H9 (cell line): ENCODE measurements at regions not wholly inside any gene's neighbourhood (a gene's known extent, or its start where the extent isn't known, plus 50 kb on each side); places are given as distances from the start of the nearest gene placed in this dataset.

ENCODE experiments used
- DNase-seq: peaks from one replicate; pipeline ENCODE4 v3.0.0-alpha.2; 2017
- H2AFZ ChIP-seq: one replicate; pipeline ENCODE4 v1.6.1; 2013; ENCODE audit warnings: mild to moderate bottlenecking, low read length, control low read depth, moderate library complexity
- H2AK5ac ChIP-seq: 2 replicates; pipeline ENCODE4 v1.6.1; 2013; ENCODE audit warnings: low read length, control low read depth, mixed read lengths; ENCODE audit not compliant: insufficient read length
- H2BK120ac ChIP-seq: one replicate; pipeline ENCODE4 v1.6.1; 2013; ENCODE audit warnings: low read depth, mild to moderate bottlenecking, low read length, control low read depth, inconsistent platforms; ENCODE audit not compliant: poor library complexity, severe bottlenecking
- H2BK12ac ChIP-seq: 2 replicates; pipeline ENCODE4 v1.6.1; 2013; ENCODE audit warnings: low read length, control low read depth, mixed read lengths, low read depth; ENCODE audit not compliant: insufficient read length
- H2BK15ac ChIP-seq: 2 replicates; pipeline ENCODE4 v1.6.1; 2013; ENCODE audit warnings: low read depth, low read length, control low read depth
- H2BK20ac ChIP-seq: one replicate; pipeline ENCODE4 v1.6.1; 2013; ENCODE audit warnings: low read depth, mild to moderate bottlenecking, low read length, control low read depth, inconsistent platforms; ENCODE audit not compliant: poor library complexity, severe bottlenecking
- H2BK5ac ChIP-seq: 2 replicates; pipeline ENCODE4 v1.6.1; 2013; ENCODE audit warnings: low read length, control low read depth, mixed read lengths; ENCODE audit not compliant: insufficient read length
- H3K14ac ChIP-seq: 2 replicates; pipeline ENCODE4 v1.6.1; 2013; ENCODE audit warnings: low read length, control low read depth; ENCODE audit not compliant: insufficient read depth
- H3K18ac ChIP-seq: 2 replicates; pipeline ENCODE4 v1.6.1; 2013; ENCODE audit warnings: low read depth, mild to moderate bottlenecking, mixed read lengths, low read length, control low read depth; ENCODE audit not compliant: insufficient read length
- H3K23ac ChIP-seq: 2 replicates; pipeline ENCODE4 v1.6.1; 2013; ENCODE audit warnings: low read length, control low read depth, mixed read lengths, low read depth; ENCODE audit not compliant: insufficient read length
- H3K23me2 ChIP-seq: 2 replicates; pipeline ENCODE4 v1.6.1; 2013; ENCODE audit warnings: low read depth, mild to moderate bottlenecking, mixed read lengths, low read length, control low read depth; ENCODE audit not compliant: insufficient read length, poor library complexity, severe bottlenecking
- H3K27ac ChIP-seq: 2 replicates; pipeline ENCODE4 v1.5.1; 2013; ENCODE audit warnings: low read length, control low read depth, mixed read lengths, low read depth; ENCODE audit not compliant: insufficient read length
- H3K27me3 ChIP-seq: 2 replicates; pipeline ENCODE4 v1.6.1; 2013; ENCODE audit warnings: low read length, control low read depth, inconsistent platforms; ENCODE audit not compliant: insufficient read depth
- H3K4ac ChIP-seq: 2 replicates; pipeline ENCODE4 v1.6.1; 2013; ENCODE audit warnings: low read depth, mild to moderate bottlenecking, control low read depth, inconsistent platforms, low read length, moderate library complexity
- H3K4me1 ChIP-seq: 2 replicates; pipeline ENCODE4 v1.6.1; 2013; ENCODE audit warnings: low read length, control low read depth, inconsistent platforms; ENCODE audit not compliant: insufficient read depth
- H3K4me2 ChIP-seq: 2 replicates; pipeline ENCODE4 v1.6.1; 2013; ENCODE audit warnings: low read length, control low read depth, mixed read lengths; ENCODE audit not compliant: insufficient read length, insufficient read depth
- H3K56ac ChIP-seq: 2 replicates; pipeline ENCODE4 v1.6.1; 2013; ENCODE audit warnings: low read depth, mild to moderate bottlenecking, mixed read lengths, low read length, control low read depth; ENCODE audit not compliant: insufficient read length
- H3K79me1 ChIP-seq: 2 replicates; pipeline ENCODE4 v1.6.1; 2013; ENCODE audit warnings: low read depth, mild to moderate bottlenecking, moderate library complexity, low read length, control low read depth, inconsistent platforms; ENCODE audit not compliant: insufficient read depth, poor library complexity, severe bottlenecking
- H3K79me2 ChIP-seq: 2 replicates; pipeline ENCODE4 v1.6.1; 2013; ENCODE audit warnings: low read length, control low read depth, inconsistent platforms; ENCODE audit not compliant: insufficient read depth
- H3K9ac ChIP-seq: 2 replicates; pipeline ENCODE4 v1.6.1; 2013; ENCODE audit warnings: low read length, control low read depth, mixed read lengths; ENCODE audit not compliant: insufficient read length; ENCODE audit errors: extremely low read depth
- H3K9me3 ChIP-seq: one replicate; pipeline ENCODE4 v1.6.1; 2013; ENCODE audit warnings: low read depth, low read length, inconsistent platforms; ENCODE audit not compliant: control insufficient read depth
- H3T11ph ChIP-seq: one replicate; pipeline ENCODE4 v1.6.1; 2013; ENCODE audit warnings: mild to moderate bottlenecking, low read length, control low read depth, inconsistent platforms
- H4K20me1 ChIP-seq: one replicate; pipeline ENCODE4 v1.6.1; 2013; ENCODE audit not compliant: control insufficient read depth, insufficient read length, insufficient read depth
- H4K5ac ChIP-seq: 2 replicates; pipeline ENCODE4 v1.6.1; 2013; ENCODE audit warnings: low read depth, mild to moderate bottlenecking, mixed read lengths, low read length, control low read depth; ENCODE audit not compliant: insufficient read length
- H4K8ac ChIP-seq: replicated peaks from 2 replicates; pipeline ENCODE4 v1.6.1; 2013; ENCODE audit warnings: low read length, control low read depth, mixed read lengths, low read depth; ENCODE audit not compliant: insufficient read length
- H4K91ac ChIP-seq: 2 replicates; pipeline ENCODE4 v1.6.1; 2013; ENCODE audit warnings: low read depth, mild to moderate bottlenecking, moderate library complexity, mixed read lengths, low read length, control low read depth; ENCODE audit not compliant: insufficient read length
- H3K27ac Mint-ChIP-seq, 3 experiments: 2 replicates in 2 of 3; 3 replicates in 1 of 3; pipeline ENCODE4 v1.8.0; 2020 to 2021; ENCODE audit warnings: mixed read lengths in 3 of 3, mild to moderate bottlenecking in 1 of 3, moderate library complexity in 1 of 3
- H3K27me3 Mint-ChIP-seq: 2 replicates; pipeline ENCODE4 v1.8.0; 2021; ENCODE audit warnings: low read depth, mild to moderate bottlenecking, moderate library complexity, mixed read lengths
- H3K36me3 Mint-ChIP-seq, 3 experiments: 2 replicates in 2 of 3; 3 replicates in 1 of 3; pipeline ENCODE4 v1.8.0; 2020 to 2021; ENCODE audit warnings: low read depth in 3 of 3, mixed read lengths in 3 of 3; ENCODE audit not compliant: insufficient read depth in 1 of 3
- H3K4me1 Mint-ChIP-seq, 2 experiments: 2 replicates each; pipeline ENCODE4 v1.8.0; 2020; ENCODE audit warnings: mixed read lengths in 2 of 2
- H3K4me3 Mint-ChIP-seq, 2 experiments: 2 replicates in 1 of 2; 3 replicates in 1 of 2; pipeline ENCODE4 v1.8.0; 2020 to 2021; ENCODE audit warnings: mild to moderate bottlenecking in 2 of 2, mixed read lengths in 2 of 2, moderate library complexity in 1 of 2
- H3K9me3 Mint-ChIP-seq, 2 experiments: 2 replicates in 1 of 2; 3 replicates in 1 of 2; pipeline ENCODE4 v1.8.0; 2020; ENCODE audit warnings: mild to moderate bottlenecking in 2 of 2, mixed read lengths in 2 of 2, moderate library complexity in 1 of 2
- CTCF ChIP-seq: fragments of 200-600 bp; sonication (generic); conservative IDR thresholded peaks from 3 replicates; pipeline ENCODE4 v1.8.0; 2021; ENCODE audit warnings: antibody characterized with exemption, mild to moderate bottlenecking
- WGBS: extraction: QIAGEN DNeasy Blood & Tissue Kit; methylation state at CpG from one replicate; pipeline ENCODE4 v1.1.7; 2013; ENCODE audit warnings: missing lambda C conversion rate, low lambda C conversion rate, mixed read lengths; ENCODE audit not compliant: insufficient read length; ENCODE audit errors: extremely low coverage; 5-methylcytosine and 5-hydroxymethylcytosine counted together

GRCh38 chr2:175838979-175839378, 163.1 kb downstream of the LNPK start:
- no peak overlapping the region for H3T11ph ChIP-seq
- H2BK5ac ChIP-seq = no peak overlapping the region
- H3K4ac ChIP-seq = no peak overlapping the region
- H3K27me3 Mint-ChIP-seq = no peaks in the 10 kb centered on the region; the same call in 1 of the 2 replicates
- no peak overlapping the region for H4K8ac ChIP-seq
- H2BK120ac ChIP-seq = no peak overlapping the region
- peaks cover 12 to 18% of the 10 kb centered on the region in 2 experiments for H3K4me1 Mint-ChIP-seq
- no peak overlapping the region for H2AFZ ChIP-seq
- H3K79me2 ChIP-seq = no peaks in the 10 kb centered on the region
- no peak overlapping the region for H4K5ac ChIP-seq
- no peaks in the 10 kb centered on the region for H3K23me2 ChIP-seq
- no peak overlapping the region for H3K4me2 ChIP-seq
- H3K4me1 ChIP-seq = 0 out of 2 replicates have a peak, but pooled peaks cover 5% of the 10 kb centered on the region
- no peak for TF ChIP-seq CTCF
- WGBS = no CpG with 5 or more reads among the region's 2 CpGs
- H2AK5ac ChIP-seq = no peak overlapping the region
- H3K27ac ChIP-seq = no peak overlapping the region
- no peaks in the 10 kb centered on the region for H3K79me1 ChIP-seq
- no peak overlapping the region for H3K4me3 Mint-ChIP-seq
- H3K14ac ChIP-seq = no peak overlapping the region
- H3K23ac ChIP-seq = no peak overlapping the region
- H2BK12ac ChIP-seq = no peak overlapping the region
- peaks cover 0 to 4% (median 0%) of the 10 kb centered on the region in 3 experiments; a peak in 1 of 7 replicates for H3K36me3 Mint-ChIP-seq
- no peaks in the 10 kb centered on the region for H3K27me3 ChIP-seq
- H4K91ac ChIP-seq = no peak overlapping the region
- peak overlapping the region in 1 of 3 experiments; percentile 10; a peak in 2 of 7 replicates for H3K27ac Mint-ChIP-seq
- no peak overlapping the region for H3K18ac ChIP-seq
- no peak overlapping the region for H3K9ac ChIP-seq
- no peak overlapping the region for H2BK20ac ChIP-seq
- no peak overlapping the region for H3K56ac ChIP-seq
- no peak for DNase-seq
- no peak overlapping the region for H2BK15ac ChIP-seq
- peaks cover 3% of the 10 kb centered on the region in 2 experiments; a peak in 3 of 5 replicates for H3K9me3 Mint-ChIP-seq
- no peaks in the 10 kb centered on the region for H3K9me3 ChIP-seq
- H4K20me1 ChIP-seq = no peaks in the 10 kb centered on the region
